ENCODE measurements at regions not wholly inside any gene's neighbourhood (a gene's known extent, or its start where the extent isn't known, plus 50 kb on each side); places are given as distances from the start of the nearest gene placed in this dataset.

- no peak for TF ChIP-seq CTCF (IDR thresholded peaks at IDR 0.05; ENCODE audit: low read length)
- TF ChIP-seq EZH2 (optimal IDR thresholded peaks at IDR 0.05; ENCODE audit: low read depth, low read length) = no peak
- TF ChIP-seq EZH2phosphoT487 (IDR thresholded peaks at IDR 0.05; ENCODE audit: low read length) = no peak
Measured at GRCh38 chr2:8513601-8514273, 168.1 kb upstream of the ID2 start.
